Type B pancreatic cell (in vitro differentiated cells): ENCODE measurements at regions not wholly inside any gene's neighbourhood (a gene's known extent, or its start where the extent isn't known, plus 50 kb on each side); places are given as distances from the start of the nearest gene placed in this dataset.

Experiments
- DNase-seq: peaks from one replicate; pipeline ENCODE4 v3.0.0; 2021; ENCODE audit warnings: mixed read lengths; ENCODE audit not compliant: unreplicated experiment; ENCODE audit errors: extremely low spot score
- H3K27ac Mint-ChIP-seq: 2 replicates; pipeline ENCODE4 v1.8.0; 2021; ENCODE audit warnings: mild to moderate bottlenecking, mixed read lengths
- H3K27me3 Mint-ChIP-seq: 2 replicates; pipeline ENCODE4 v1.8.0; 2021; ENCODE audit warnings: mixed read lengths
- H3K36me3 Mint-ChIP-seq: 2 replicates; pipeline ENCODE4 v1.8.0; 2021; ENCODE audit warnings: mixed read lengths
- H3K4me1 Mint-ChIP-seq: one replicate; pipeline ENCODE4 v1.8.0; 2021; ENCODE audit warnings: mixed read lengths; ENCODE audit not compliant: unreplicated experiment
- H3K4me3 Mint-ChIP-seq: 2 replicates; pipeline ENCODE4 v1.8.0; 2021; ENCODE audit warnings: mild to moderate bottlenecking, mixed read lengths
- H3K9me3 Mint-ChIP-seq: 2 replicates; pipeline ENCODE4 v1.8.0; 2021; ENCODE audit warnings: mixed read lengths
- TF ChIP-seq, protein P1 (sequence below): fragments of 200-600 bp; sonication (generic); conservative IDR thresholded peaks from 2 replicates; pipeline ENCODE4 v1.5.0; 2021; ENCODE audit warnings: antibody characterized with exemption, mild to moderate bottlenecking

DNA sequence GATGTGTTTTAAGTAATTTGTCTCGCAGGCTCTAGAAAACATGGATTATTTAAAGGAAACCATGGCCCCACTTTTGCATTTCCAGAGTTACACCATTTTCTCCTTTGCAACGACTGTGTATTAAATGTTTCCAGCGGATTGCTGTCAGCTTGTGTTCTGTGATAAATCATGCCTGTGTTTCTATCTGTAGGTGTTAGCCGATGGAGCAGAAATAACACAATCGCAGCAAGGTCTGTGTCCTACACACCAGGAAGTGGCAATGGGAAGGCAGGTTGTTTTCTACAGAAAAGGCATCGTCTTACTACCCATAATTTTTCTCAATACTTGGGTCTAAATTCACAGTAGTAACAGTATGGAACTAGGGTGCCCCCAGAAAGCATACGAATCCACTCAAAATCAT, 590.1 kb downstream of the NLGN4X start:
- TF ChIP-seq, protein P1, sequence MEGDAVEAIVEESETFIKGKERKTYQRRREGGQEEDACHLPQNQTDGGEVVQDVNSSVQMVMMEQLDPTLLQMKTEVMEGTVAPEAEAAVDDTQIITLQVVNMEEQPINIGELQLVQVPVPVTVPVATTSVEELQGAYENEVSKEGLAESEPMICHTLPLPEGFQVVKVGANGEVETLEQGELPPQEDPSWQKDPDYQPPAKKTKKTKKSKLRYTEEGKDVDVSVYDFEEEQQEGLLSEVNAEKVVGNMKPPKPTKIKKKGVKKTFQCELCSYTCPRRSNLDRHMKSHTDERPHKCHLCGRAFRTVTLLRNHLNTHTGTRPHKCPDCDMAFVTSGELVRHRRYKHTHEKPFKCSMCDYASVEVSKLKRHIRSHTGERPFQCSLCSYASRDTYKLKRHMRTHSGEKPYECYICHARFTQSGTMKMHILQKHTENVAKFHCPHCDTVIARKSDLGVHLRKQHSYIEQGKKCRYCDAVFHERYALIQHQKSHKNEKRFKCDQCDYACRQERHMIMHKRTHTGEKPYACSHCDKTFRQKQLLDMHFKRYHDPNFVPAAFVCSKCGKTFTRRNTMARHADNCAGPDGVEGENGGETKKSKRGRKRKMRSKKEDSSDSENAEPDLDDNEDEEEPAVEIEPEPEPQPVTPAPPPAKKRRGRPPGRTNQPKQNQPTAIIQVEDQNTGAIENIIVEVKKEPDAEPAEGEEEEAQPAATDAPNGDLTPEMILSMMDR: no peak
- no peak for DNase-seq

DNA sequence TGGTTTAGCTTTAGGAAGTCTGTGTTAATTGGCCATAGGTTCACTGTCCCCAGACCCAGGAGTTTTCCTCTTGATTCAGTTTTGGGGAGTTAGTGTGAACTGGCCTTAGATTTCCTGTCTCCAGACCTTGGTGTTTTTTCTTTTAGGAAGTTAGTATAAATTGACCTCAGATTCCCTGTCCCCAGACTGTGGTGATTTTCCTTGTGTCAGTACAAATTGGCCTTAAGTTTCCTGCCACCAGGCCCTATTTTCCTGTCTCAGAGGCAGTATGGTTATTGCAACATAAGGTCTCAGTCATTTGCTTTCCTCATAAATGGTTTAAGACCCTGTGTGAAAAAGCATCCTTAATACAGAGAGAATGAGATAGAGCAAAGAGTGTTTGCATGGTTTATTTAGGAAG, 595.8 kb downstream of the NLGN4X start:
- Mint-ChIP-seq H3K27ac (no peak overlapping the region), H3K4me1 (no peaks in the 10 kb centered on the region), H3K4me3 (no peak overlapping the region), H3K9me3 (no peaks in the 10 kb centered on the region), H3K27me3 (peaks cover under 1% of the 10 kb centered on the region), H3K36me3 (no peaks in the 10 kb centered on the region)
- DNase-seq: no peak
- TF ChIP-seq, protein P1: no peak

More for the DNA sequence above, 590.1 kb downstream of the NLGN4X start:
- H3K27ac Mint-ChIP-seq: no peak overlapping the region
- H3K9me3 Mint-ChIP-seq: no peaks in the 10 kb centered on the region
- H3K36me3 Mint-ChIP-seq: no peaks in the 10 kb centered on the region
- H3K4me1 Mint-ChIP-seq: no peaks in the 10 kb centered on the region
- H3K4me3 Mint-ChIP-seq: no peak overlapping the region
- no peaks in the 10 kb centered on the region for H3K27me3 Mint-ChIP-seq

DNA sequence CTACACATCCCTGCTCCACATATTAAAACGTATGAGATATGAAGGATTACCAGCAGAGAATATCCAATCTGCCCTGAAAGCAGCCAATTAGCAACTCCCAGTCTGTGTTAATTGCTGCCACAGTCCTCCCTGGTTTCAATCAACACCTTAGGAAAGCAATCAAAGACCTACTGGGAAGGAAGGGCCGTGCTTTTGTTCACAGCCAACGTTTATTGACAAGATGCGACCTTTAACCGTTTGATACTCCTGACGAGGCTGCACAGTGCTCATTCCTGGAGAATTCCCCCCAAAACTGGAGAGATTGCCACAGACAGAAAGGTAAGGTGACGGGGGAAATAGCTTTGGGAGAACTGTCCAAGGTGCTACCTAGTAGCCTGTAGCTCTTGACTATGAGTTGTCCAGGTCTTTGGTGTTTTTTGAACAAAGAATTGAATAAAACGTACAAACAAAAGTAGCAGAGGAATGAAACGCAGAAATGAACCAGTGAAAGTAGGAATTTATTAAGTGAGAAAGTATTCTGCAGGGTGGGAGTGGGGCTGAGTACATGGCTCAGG, 596.5 kb downstream of the NLGN4X start:
- H3K4me1 Mint-ChIP-seq: peaks cover 1% of the 10 kb centered on the region
- peaks cover 2% of the 10 kb centered on the region for H3K27me3 Mint-ChIP-seq
- TF ChIP-seq, protein P1: no peak
- no peak overlapping the region for H3K4me3 Mint-ChIP-seq
- DNase-seq: no peak
- H3K36me3 Mint-ChIP-seq: no peaks in the 10 kb centered on the region
- H3K27ac Mint-ChIP-seq: no peak overlapping the region
- no peaks in the 10 kb centered on the region for H3K9me3 Mint-ChIP-seq

DNA sequence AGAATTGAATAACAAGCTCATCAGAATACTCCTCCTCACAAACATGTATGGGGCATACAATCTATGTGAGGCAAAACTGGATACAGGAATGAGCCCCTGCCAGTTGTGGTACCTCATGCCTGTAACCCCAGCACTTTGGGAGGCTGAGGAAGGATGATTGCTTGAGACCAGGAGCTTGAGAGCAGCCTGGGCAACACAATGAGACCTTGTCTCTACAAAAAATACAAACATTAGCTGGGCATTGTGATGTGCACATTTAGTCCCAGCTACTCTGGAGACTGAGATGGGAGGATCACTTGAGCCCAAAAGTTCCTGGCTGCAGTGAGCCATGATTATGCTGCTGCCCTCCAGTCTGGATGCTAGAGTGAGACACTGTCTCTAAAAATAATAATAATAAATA, 611.0 kb downstream of the NLGN4X start:
- no peaks in the 10 kb centered on the region for H3K27me3 Mint-ChIP-seq
- TF ChIP-seq, protein P1: no peak
- no peak overlapping the region for H3K4me3 Mint-ChIP-seq
- no peaks in the 10 kb centered on the region for H3K36me3 Mint-ChIP-seq
- H3K27ac Mint-ChIP-seq: no peak overlapping the region
- H3K4me1 Mint-ChIP-seq: no peaks in the 10 kb centered on the region
- DNase-seq: no peak
- H3K9me3 Mint-ChIP-seq: no peaks in the 10 kb centered on the region

DNA sequence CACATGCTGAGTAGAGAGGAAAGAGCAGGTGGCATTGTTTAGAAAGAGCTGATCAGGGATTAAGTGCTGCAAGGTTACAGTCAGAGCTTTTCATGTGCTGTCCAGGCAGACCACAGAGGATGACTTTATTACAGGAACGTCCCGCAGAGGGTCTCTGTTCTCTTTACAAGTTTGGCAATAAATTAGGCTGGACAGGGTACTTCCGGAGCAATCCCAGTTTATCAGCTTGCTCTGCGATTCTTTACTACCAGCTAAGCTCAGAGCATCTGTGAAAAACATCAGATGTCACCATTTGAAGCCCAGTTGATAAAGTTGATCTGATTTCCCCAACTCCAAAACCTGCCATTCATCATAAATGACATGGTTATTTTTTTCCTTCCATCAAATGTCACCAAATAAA, 633.1 kb downstream of the NLGN4X start:
- Mint-ChIP-seq H3K4me1 (peaks cover 4% of the 10 kb centered on the region), H3K4me3 (no peak overlapping the region), H3K36me3 (no peaks in the 10 kb centered on the region), H3K27me3 (no peaks in the 10 kb centered on the region), H3K27ac (no peak overlapping the region), H3K9me3 (no peaks in the 10 kb centered on the region)
- DNase-seq: no peak
- TF ChIP-seq, protein P1: no peak

DNA sequence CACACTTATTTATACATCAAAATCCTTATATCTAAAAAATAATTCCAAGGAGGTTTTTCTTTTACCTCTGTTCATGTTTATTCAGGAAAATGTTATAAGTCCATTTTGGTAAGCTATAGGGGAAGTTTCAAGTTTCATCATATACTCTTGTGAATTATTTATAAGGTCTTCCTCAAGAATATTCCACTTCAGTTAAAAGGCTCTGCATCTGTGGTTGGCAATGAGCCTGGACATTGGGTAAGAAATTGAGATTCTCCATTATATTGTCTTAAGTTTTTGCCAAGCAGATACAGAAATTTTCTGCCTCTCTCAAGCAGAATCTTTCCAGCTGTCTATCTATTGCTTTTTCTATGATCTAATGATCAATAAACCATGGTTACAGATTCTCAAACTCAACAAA, 641.9 kb downstream of the NLGN4X start:
- no peak overlapping the region for H3K27ac Mint-ChIP-seq
- no peaks in the 10 kb centered on the region for H3K36me3 Mint-ChIP-seq
- H3K4me3 Mint-ChIP-seq: no peak overlapping the region
- no peaks in the 10 kb centered on the region for H3K27me3 Mint-ChIP-seq
- TF ChIP-seq, protein P1: no peak
- no peaks in the 10 kb centered on the region for H3K4me1 Mint-ChIP-seq
- H3K9me3 Mint-ChIP-seq: peaks cover 5% of the 10 kb centered on the region
- DNase-seq: no peak
